ENCODE measurements at regions not wholly inside any gene's neighbourhood (a gene's known extent, or its start where the extent isn't known, plus 50 kb on each side); places are given as distances from the start of the nearest gene placed in this dataset.

GRCh38 chr20:60569116-60569515 is 610.9 kb downstream of the CDH26 start:
- Histone ChIP-seq H3K4me3 (ENCODE audit: low read depth, low read length) (no peak overlapping the region), H4K91ac (ENCODE audit: low read depth, low read length) (no peak overlapping the region), H2BK5ac (ENCODE audit: low read depth, low read length, poor library complexity) (no peak overlapping the region), H3K4me2 (ENCODE audit: low read length) (no peak overlapping the region), H2AFZ (ENCODE audit: insufficient read depth, low read length, poor library complexity) (no peak overlapping the region), H4K8ac (ENCODE audit: low read depth, low read length) (no peak overlapping the region), H3K27me3 (ENCODE audit: insufficient read depth, low read length) (no peaks in the 10 kb centered on the region), H3K23ac (ENCODE audit: low read length) (no peak overlapping the region), H2BK12ac (ENCODE audit: low read length) (no peak overlapping the region), H3K27ac (ENCODE audit: low read depth, low read length) (no peak overlapping the region), H3K4me1 (ENCODE audit: control insufficient read depth in 1 of 2, insufficient read depth in 2 of 2, low read length in 2 of 2) (no peaks in the 10 kb centered on the region), H3K4ac (ENCODE audit: low read depth, low read length) (no peak overlapping the region), H3K79me2 (ENCODE audit: control insufficient read depth, insufficient read depth, low read length, poor library complexity) (no peaks in the 10 kb centered on the region), H3K9ac (ENCODE audit: low read length) (no peak overlapping the region), H4K12ac (ENCODE audit: low read depth, low read length) (no peak overlapping the region), H3K79me1 (ENCODE audit: low read length) (no peaks in the 10 kb centered on the region), H3K36me3 (ENCODE audit: control insufficient read depth in 1 of 2, insufficient read depth in 2 of 2, low read length in 2 of 2) (no peaks in the 10 kb centered on the region), H2AK5ac (ENCODE audit: low read length) (no peak overlapping the region), H3K18ac (ENCODE audit: low read length) (no peak overlapping the region), H3K14ac (ENCODE audit: low read length) (no peak overlapping the region), H3K9me3 (ENCODE audit: insufficient read depth, low read depth, low read length) (peaks cover 4% of the 10 kb centered on the region), H2BK120ac (ENCODE audit: insufficient read depth, low read length, poor library complexity) (no peak overlapping the region)
- DNase-seq = no peak
- WGBS (ENCODE audit: extremely low coverage, insufficient coverage, insufficient read length) = no CpG with 5 or more reads among the region's 6 CpGs

GRCh38 chr20:60570481-60571277 is 612.5 kb downstream of the CDH26 start:
- Histone ChIP-seq H2AFZ (ENCODE audit: insufficient read depth, low read length, poor library complexity) (no peak overlapping the region), H3K9me3 (ENCODE audit: insufficient read depth, low read depth, low read length) (peaks cover 4% of the 10 kb centered on the region), H3K4ac (ENCODE audit: low read depth, low read length) (no peak overlapping the region), H3K36me3 (ENCODE audit: control insufficient read depth in 1 of 2, insufficient read depth in 2 of 2, low read length in 2 of 2) (no peaks in the 10 kb centered on the region), H3K79me1 (ENCODE audit: low read length) (no peaks in the 10 kb centered on the region), H4K12ac (ENCODE audit: low read depth, low read length) (no peak overlapping the region), H3K14ac (ENCODE audit: low read length) (no peak overlapping the region), H2BK12ac (ENCODE audit: low read length) (no peak overlapping the region), H3K27me3 (ENCODE audit: insufficient read depth, low read length) (no peaks in the 10 kb centered on the region), H4K8ac (ENCODE audit: low read depth, low read length) (no peak overlapping the region), H2BK120ac (ENCODE audit: insufficient read depth, low read length, poor library complexity) (no peak overlapping the region), H4K91ac (ENCODE audit: low read depth, low read length) (no peak overlapping the region), H3K4me2 (ENCODE audit: low read length) (no peak overlapping the region), H3K23ac (ENCODE audit: low read length) (no peak overlapping the region), H2AK5ac (ENCODE audit: low read length) (no peak overlapping the region), H3K4me3 (ENCODE audit: low read depth, low read length) (no peak overlapping the region), H3K18ac (ENCODE audit: low read length) (no peak overlapping the region), H3K9ac (ENCODE audit: low read length) (no peak overlapping the region), H3K27ac (ENCODE audit: low read depth, low read length) (no peak overlapping the region), H3K4me1 (ENCODE audit: control insufficient read depth in 1 of 2, insufficient read depth in 2 of 2, low read length in 2 of 2) (no peaks in the 10 kb centered on the region), H3K79me2 (ENCODE audit: control insufficient read depth, insufficient read depth, low read length, poor library complexity) (no peaks in the 10 kb centered on the region), H2BK5ac (ENCODE audit: low read depth, low read length, poor library complexity) (no peak overlapping the region)
- DNase-seq = no peak
- no CpG with 5 or more reads among the region's 11 CpGs for WGBS (ENCODE audit: extremely low coverage, insufficient coverage, insufficient read length)

GRCh38 chr20:60573003-60573680 is 614.9 kb downstream of the CDH26 start:
- Histone ChIP-seq H3K79me1 (ENCODE audit: low read length) (no peaks in the 10 kb centered on the region), H3K9me3 (ENCODE audit: insufficient read depth, low read depth, low read length) (peaks cover 2% of the 10 kb centered on the region), H3K9ac (ENCODE audit: low read length) (no peak overlapping the region), H2BK120ac (ENCODE audit: insufficient read depth, low read length, poor library complexity) (no peak overlapping the region), H3K79me2 (ENCODE audit: control insufficient read depth, insufficient read depth, low read length, poor library complexity) (no peaks in the 10 kb centered on the region), H4K12ac (ENCODE audit: low read depth, low read length) (no peak overlapping the region), H3K27me3 (ENCODE audit: insufficient read depth, low read length) (no peaks in the 10 kb centered on the region), H3K14ac (ENCODE audit: low read length) (no peak overlapping the region), H2BK12ac (ENCODE audit: low read length) (no peak overlapping the region), H2BK5ac (ENCODE audit: low read depth, low read length, poor library complexity) (no peak overlapping the region), H3K4me2 (ENCODE audit: low read length) (no peak overlapping the region), H3K36me3 (ENCODE audit: control insufficient read depth in 1 of 2, insufficient read depth in 2 of 2, low read length in 2 of 2) (no peaks in the 10 kb centered on the region), H3K27ac (ENCODE audit: low read depth, low read length) (no peak overlapping the region), H3K4me1 (ENCODE audit: control insufficient read depth in 1 of 2, insufficient read depth in 2 of 2, low read length in 2 of 2) (no peaks in the 10 kb centered on the region), H3K18ac (ENCODE audit: low read length) (no peak overlapping the region), H4K91ac (ENCODE audit: low read depth, low read length) (no peak overlapping the region), H2AK5ac (ENCODE audit: low read length) (no peak overlapping the region), H2AFZ (ENCODE audit: insufficient read depth, low read length, poor library complexity) (no peak overlapping the region), H3K4me3 (ENCODE audit: low read depth, low read length) (no peak overlapping the region), H4K8ac (ENCODE audit: low read depth, low read length) (no peak overlapping the region), H3K4ac (ENCODE audit: low read depth, low read length) (no peak overlapping the region), H3K23ac (ENCODE audit: low read length) (no peak overlapping the region)
- no peak for DNase-seq
- WGBS (ENCODE audit: extremely low coverage, insufficient coverage, insufficient read length) = no CpG with 5 or more reads among the region's 4 CpGs

DNA sequence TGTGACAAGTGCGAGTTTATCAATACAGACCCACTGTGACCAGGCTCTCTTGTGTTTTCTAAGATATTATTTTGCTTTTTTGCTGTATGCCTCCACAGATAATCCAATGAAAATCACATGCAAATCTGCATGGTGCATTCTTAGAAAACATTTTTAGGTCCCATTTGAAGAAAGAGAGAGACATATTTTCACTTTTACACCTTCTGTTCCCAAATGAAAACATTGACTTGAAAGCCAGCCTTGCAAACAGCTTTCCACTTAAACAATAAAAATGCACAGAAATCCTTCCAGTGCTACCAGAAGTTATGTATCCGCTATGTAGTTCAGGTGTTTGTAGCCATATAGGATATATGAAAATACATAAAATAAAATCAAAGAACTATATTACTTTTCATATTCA is 618.0 kb downstream of the CDH26 start:
- Histone ChIP-seq H3K9me3 (ENCODE audit: insufficient read depth, low read depth, low read length) (no peaks in the 10 kb centered on the region), H3K27me3 (ENCODE audit: insufficient read depth, low read length) (no peaks in the 10 kb centered on the region), H2BK12ac (ENCODE audit: low read length) (no peak overlapping the region), H2AK5ac (ENCODE audit: low read length) (no peak overlapping the region), H2BK5ac (ENCODE audit: low read depth, low read length, poor library complexity) (no peak overlapping the region), H3K4me3 (ENCODE audit: low read depth, low read length) (no peak overlapping the region), H3K36me3 (ENCODE audit: control insufficient read depth in 1 of 2, insufficient read depth in 2 of 2, low read length in 2 of 2) (no peaks in the 10 kb centered on the region), H3K18ac (ENCODE audit: low read length) (no peak overlapping the region), H3K9ac (ENCODE audit: low read length) (no peak overlapping the region), H3K4ac (ENCODE audit: low read depth, low read length) (no peak overlapping the region), H3K27ac (ENCODE audit: low read depth, low read length) (no peak overlapping the region), H4K12ac (ENCODE audit: low read depth, low read length) (no peak overlapping the region), H3K4me1 (ENCODE audit: control insufficient read depth in 1 of 2, insufficient read depth in 2 of 2, low read length in 2 of 2) (no peaks in the 10 kb centered on the region), H3K14ac (ENCODE audit: low read length) (no peak overlapping the region), H2AFZ (ENCODE audit: insufficient read depth, low read length, poor library complexity) (no peak overlapping the region), H3K79me2 (ENCODE audit: control insufficient read depth, insufficient read depth, low read length, poor library complexity) (no peaks in the 10 kb centered on the region), H3K79me1 (ENCODE audit: low read length) (no peaks in the 10 kb centered on the region), H4K91ac (ENCODE audit: low read depth, low read length) (no peak overlapping the region), H4K8ac (ENCODE audit: low read depth, low read length) (no peak overlapping the region), H3K4me2 (ENCODE audit: low read length) (no peak overlapping the region), H3K23ac (ENCODE audit: low read length) (no peak overlapping the region), H2BK120ac (ENCODE audit: insufficient read depth, low read length, poor library complexity) (no peak overlapping the region)
- WGBS (ENCODE audit: extremely low coverage, insufficient coverage, insufficient read length) = no CpG with 5 or more reads among the region's 2 CpGs
- no peak for DNase-seq
